SJCRH30 (cell line): ENCODE measurements at regions not wholly inside any gene's neighbourhood (a gene's known extent, or its start where the extent isn't known, plus 50 kb on each side); places are given as distances from the start of the nearest gene placed in this dataset.
"Not testable (repeated sequence)": the region's sequence is repeated elsewhere in the genome, so short reads cannot be mapped to it uniquely, and the experiment has no call there.

Experiments used
- DNase-seq, 2 experiments: peaks; one replicate each; pipeline ENCODE4 v3.0.0-alpha.2; 2015 to 2020
- H3K27ac ChIP-seq: fragments of 250-450 bp; sonication (Bioruptor Pico); 2 replicates; pipeline ENCODE4 v1.5.1; 2020; ENCODE audit warnings: mild to moderate bottlenecking, moderate library complexity
- H3K27me3 ChIP-seq: fragments of 250-450 bp; sonication (Bioruptor Pico); 2 replicates; pipeline ENCODE4 v1.5.1; 2020; ENCODE audit warnings: mild to moderate bottlenecking, moderate library complexity
- H3K36me3 ChIP-seq: fragments of 250-450 bp; sonication (Bioruptor Pico); 2 replicates; pipeline ENCODE4 v1.5.1; 2020; ENCODE audit warnings: mild to moderate bottlenecking, moderate library complexity
- H3K4me1 ChIP-seq: fragments of 250-450 bp; sonication (Bioruptor Pico); 2 replicates; pipeline ENCODE4 v1.5.1; 2020; ENCODE audit warnings: mild to moderate bottlenecking, moderate library complexity
- H3K4me3 ChIP-seq: fragments of 250-450 bp; sonication (Bioruptor Pico); 2 replicates; pipeline ENCODE4 v1.5.1; 2020; ENCODE audit warnings: mild to moderate bottlenecking, moderate library complexity
- H3K9me3 ChIP-seq: fragments of 250-450 bp; sonication (Bioruptor Pico); replicated peaks from 2 replicates; pipeline ENCODE4 v1.5.1; 2020; ENCODE audit warnings: mild to moderate bottlenecking, moderate library complexity

GRCh38 chr7:145784809-145785780, 331.5 kb upstream of the CNTNAP2 start:
- H3K36me3 ChIP-seq, result no peaks in the 10 kb centered on the region
- no peaks in the 10 kb centered on the region; the same call in 1 of the 2 replicates for H3K27me3 ChIP-seq
- H3K9me3 ChIP-seq, result no peaks in the 10 kb centered on the region
- no peak for DNase-seq
- no peak overlapping the region for H3K27ac ChIP-seq
- no peaks in the 10 kb centered on the region for H3K4me1 ChIP-seq
- H3K4me3 ChIP-seq, result no peak overlapping the region

- H3K27ac ChIP-seq, H3K27me3 ChIP-seq, H3K4me1 ChIP-seq, H3K4me3 ChIP-seq, DNase-seq, H3K36me3 ChIP-seq, H3K9me3 ChIP-seq: not testable (repeated sequence)
Observed at GRCh38 chr7:145781388-145781787, 335.2 kb upstream of the CNTNAP2 start.

GRCh38 chr7:145779140-145779539, 337.5 kb upstream of the CNTNAP2 start:
- no peak overlapping the region for H3K4me3 ChIP-seq
- H3K4me1 ChIP-seq, result no peaks in the 10 kb centered on the region
- DNase-seq, result no peak
- no peaks in the 10 kb centered on the region for H3K36me3 ChIP-seq
- no peaks in the 10 kb centered on the region for H3K27me3 ChIP-seq
- H3K27ac ChIP-seq, result no peak overlapping the region
- no peaks in the 10 kb centered on the region for H3K9me3 ChIP-seq

- Histone ChIP-seq H3K4me3 (no peak overlapping the region), H3K4me1 (no peaks in the 10 kb centered on the region), H3K9me3 (no peaks in the 10 kb centered on the region), H3K27me3 (no peaks in the 10 kb centered on the region), H3K27ac (no peak overlapping the region), H3K36me3 (no peaks in the 10 kb centered on the region)
- DNase-seq, result no peak
Observed at GRCh38 chr7:145774777-145775176, 341.8 kb upstream of the CNTNAP2 start.

- no peak for DNase-seq
Observed at GRCh38 chr7:145753004-145753403, 363.6 kb upstream of the CNTNAP2 start.

GRCh38 chr7:145737617-145738016, 379.0 kb upstream of the CNTNAP2 start:
- Histone ChIP-seq H3K4me3 (no peak overlapping the region), H3K27me3 (no peaks in the 10 kb centered on the region), H3K9me3 (no peaks in the 10 kb centered on the region)

More at GRCh38 chr7:145753004-145753403, 363.6 kb upstream of the CNTNAP2 start:
- Histone ChIP-seq H3K27me3 (no peaks in the 10 kb centered on the region), H3K27ac (no peak overlapping the region), H3K4me3 (no peak overlapping the region), H3K9me3 (no peaks in the 10 kb centered on the region), H3K4me1 (no peaks in the 10 kb centered on the region), H3K36me3 (no peaks in the 10 kb centered on the region)

GRCh38 chr7:145735061-145735460, 381.5 kb upstream of the CNTNAP2 start:
- H3K4me3 ChIP-seq, result no peak overlapping the region
- H3K9me3 ChIP-seq, result no peaks in the 10 kb centered on the region
- H3K36me3 ChIP-seq, result no peaks in the 10 kb centered on the region
- no peaks in the 10 kb centered on the region; the same call in 1 of the 2 replicates for H3K4me1 ChIP-seq
- H3K27ac ChIP-seq, result no peak overlapping the region
- no peaks in the 10 kb centered on the region for H3K27me3 ChIP-seq
- DNase-seq, result no peak

More at GRCh38 chr7:145737617-145738016, 379.0 kb upstream of the CNTNAP2 start:
- Histone ChIP-seq H3K4me1 (no peaks in the 10 kb centered on the region), H3K27ac (no peak overlapping the region), H3K36me3 (no peaks in the 10 kb centered on the region)
- no peak for DNase-seq

GRCh38 chr7:145732521-145732920, 384.1 kb upstream of the CNTNAP2 start:
- Histone ChIP-seq H3K4me3 (no peak overlapping the region), H3K9me3 (no peaks in the 10 kb centered on the region), H3K36me3 (no peaks in the 10 kb centered on the region), H3K27ac (no peak overlapping the region), H3K4me1 (peaks cover 2% of the 10 kb centered on the region; the same call in 1 of the 2 replicates), H3K27me3 (no peaks in the 10 kb centered on the region)
- DNase-seq, result no peak

GRCh38 chr7:145729691-145730090, 386.9 kb upstream of the CNTNAP2 start:
- H3K4me3 ChIP-seq, result no peak overlapping the region
- no peaks in the 10 kb centered on the region for H3K27me3 ChIP-seq
- H3K27ac ChIP-seq, result no peak overlapping the region
- no peaks in the 10 kb centered on the region for H3K9me3 ChIP-seq
- DNase-seq, result peak in 1 of 2 experiments; percentile 34
- peaks cover 5% of the 10 kb centered on the region; the same call in 1 of the 2 replicates for H3K4me1 ChIP-seq
- no peaks in the 10 kb centered on the region for H3K36me3 ChIP-seq

GRCh38 chr7:145718129-145718528, 398.5 kb upstream of the CNTNAP2 start:
- DNase-seq, result peak; percentile 13 to 18
- Histone ChIP-seq H3K9me3 (no peaks in the 10 kb centered on the region), H3K36me3 (no peaks in the 10 kb centered on the region), H3K4me3 (peak overlapping the region; percentile 41), H3K27ac (peak overlapping the region; percentile 31; the same call in 1 of the 2 replicates), H3K4me1 (no peaks in the 10 kb centered on the region), H3K27me3 (no peaks in the 10 kb centered on the region)

GRCh38 chr7:145700488-145700887, 416.1 kb upstream of the CNTNAP2 start:
- Histone ChIP-seq H3K27ac (no peak overlapping the region; the same call in 1 of the 2 replicates), H3K9me3 (no peaks in the 10 kb centered on the region), H3K4me3 (no peak overlapping the region), H3K27me3 (no peaks in the 10 kb centered on the region), H3K4me1 (peaks cover 31% of the 10 kb centered on the region), H3K36me3 (no peaks in the 10 kb centered on the region)
- DNase-seq, result no peak

- no peak overlapping the region for H3K4me3 ChIP-seq
- no peaks in the 10 kb centered on the region for H3K36me3 ChIP-seq
- peak; percentile 54 to 81 for DNase-seq
- H3K4me1 ChIP-seq, result peaks cover 31% of the 10 kb centered on the region
- H3K27ac ChIP-seq, result peak overlapping the region; percentile 84
- H3K9me3 ChIP-seq, result no peaks in the 10 kb centered on the region
- H3K27me3 ChIP-seq, result no peaks in the 10 kb centered on the region
Observed at GRCh38 chr7:145698526-145699262, 417.9 kb upstream of the CNTNAP2 start.

GRCh38 chr7:145697412-145698107, 419.0 kb upstream of the CNTNAP2 start:
- not testable (repeated sequence) for H3K27me3 ChIP-seq, H3K36me3 ChIP-seq, H3K9me3 ChIP-seq, H3K4me3 ChIP-seq, DNase-seq
- peak overlapping the region; percentile 84 for H3K27ac ChIP-seq
- peaks cover 32% of the 10 kb centered on the region for H3K4me1 ChIP-seq

- H3K4me1 ChIP-seq, result peaks cover 35% of the 10 kb centered on the region
- peak in 1 of 2 experiments; percentile 48 for DNase-seq
Observed at GRCh38 chr7:145696071-145696470, 420.5 kb upstream of the CNTNAP2 start.

More at GRCh38 chr7:145696071-145696470, 420.5 kb upstream of the CNTNAP2 start:
- H3K9me3 ChIP-seq, result no peaks in the 10 kb centered on the region
- no peak overlapping the region for H3K4me3 ChIP-seq
- H3K36me3 ChIP-seq, result no peaks in the 10 kb centered on the region
- H3K27ac ChIP-seq, result peak overlapping the region; percentile 38
- H3K27me3 ChIP-seq, result no peaks in the 10 kb centered on the region
